Urinary bladder (tissue), 3 donors: ENCODE measurements at regions not wholly inside any gene's neighbourhood (a gene's known extent, or its start where the extent isn't known, plus 50 kb on each side); places are given as distances from the start of the nearest gene placed in this dataset.
"Not testable (repeated sequence)": the region's sequence is repeated elsewhere in the genome, so short reads cannot be mapped to it uniquely, and the experiment has no call there.

Experiments used
- DNase-seq: peaks from one replicate; pipeline ENCODE4 v3.0.0-alpha.2; 2015; ENCODE audit errors: extremely low spot score
- H3K27ac ChIP-seq: one replicate; pipeline ENCODE4 v1.5.1; 2013; ENCODE audit warnings: low read depth, mild to moderate bottlenecking, moderate library complexity
- H3K36me3 ChIP-seq: one replicate; pipeline ENCODE4 v1.6.1; 2013; ENCODE audit warnings: mild to moderate bottlenecking, moderate library complexity; ENCODE audit not compliant: insufficient read depth
- H3K4me1 ChIP-seq: one replicate; pipeline ENCODE4 v1.6.1; 2013; ENCODE audit warnings: mild to moderate bottlenecking, moderate library complexity; ENCODE audit not compliant: insufficient read depth
- H3K4me3 ChIP-seq: one replicate; pipeline ENCODE4 v1.5.1; 2013; ENCODE audit warnings: low read depth, low read length
- WGBS: extraction: QIAGEN DNeasy Blood & Tissue Kit; methylation state at CpG from one replicate; pipeline ENCODE4 v1.1.7; 2013; 5-methylcytosine and 5-hydroxymethylcytosine counted together
- donor health status: healthy with polysubstance abuse.
- donor health status: healthy.

DNA sequence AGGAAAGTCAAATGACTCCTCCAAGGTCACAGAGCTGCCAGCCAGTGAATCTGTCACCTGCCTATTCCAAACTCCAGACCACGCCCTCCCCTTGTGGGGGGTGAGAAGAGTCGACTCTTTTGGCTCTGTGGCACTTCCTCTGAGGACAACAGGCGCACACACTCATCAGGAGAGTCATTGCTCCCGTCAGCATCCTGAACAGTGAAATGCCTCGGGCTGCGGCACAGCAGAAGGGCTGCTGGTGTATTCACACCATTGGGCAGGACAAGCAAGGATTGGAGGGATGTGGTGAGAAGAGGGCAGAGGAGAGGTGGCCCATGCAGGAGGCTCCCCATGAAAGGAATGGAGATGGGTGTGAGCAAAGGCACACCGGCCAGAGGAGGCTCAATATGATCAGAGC lies 239.0 kb downstream of the TOMM20 start:
- DNase-seq = no peak
- Histone ChIP-seq H3K36me3 (no peaks in the 10 kb centered on the region), H3K4me3 (no peak overlapping the region), H3K27ac (no peak overlapping the region), H3K4me1 (peaks cover 3% of the 10 kb centered on the region)
- WGBS = 87% methylated on average over 7 of the region's 7 CpGs

DNA sequence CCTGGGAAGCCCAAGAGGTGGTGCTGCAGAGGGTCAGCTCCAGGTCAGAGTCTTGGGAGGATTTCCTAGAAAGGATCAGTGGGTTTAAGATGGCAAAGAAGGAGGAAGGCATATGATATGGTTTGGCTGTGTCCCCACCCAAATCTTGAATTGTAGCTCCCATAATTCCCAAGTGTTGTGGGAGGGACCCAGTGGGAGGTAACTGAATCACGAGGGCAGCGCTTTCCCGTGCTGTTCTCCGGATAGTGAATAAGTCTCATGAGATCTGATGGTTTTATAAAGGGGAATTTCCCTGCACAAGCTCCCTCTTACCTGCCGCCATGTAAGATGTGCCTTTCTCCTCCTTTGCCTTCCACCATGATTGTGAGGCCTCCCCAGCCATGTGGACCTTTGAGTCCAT lies 240.4 kb downstream of the TOMM20 start:
- H3K27ac ChIP-seq, H3K36me3 ChIP-seq, DNase-seq, H3K4me3 ChIP-seq, H3K4me1 ChIP-seq: not testable (repeated sequence)
- WGBS = 97% methylated on average over 5 of the region's 5 CpGs

DNA sequence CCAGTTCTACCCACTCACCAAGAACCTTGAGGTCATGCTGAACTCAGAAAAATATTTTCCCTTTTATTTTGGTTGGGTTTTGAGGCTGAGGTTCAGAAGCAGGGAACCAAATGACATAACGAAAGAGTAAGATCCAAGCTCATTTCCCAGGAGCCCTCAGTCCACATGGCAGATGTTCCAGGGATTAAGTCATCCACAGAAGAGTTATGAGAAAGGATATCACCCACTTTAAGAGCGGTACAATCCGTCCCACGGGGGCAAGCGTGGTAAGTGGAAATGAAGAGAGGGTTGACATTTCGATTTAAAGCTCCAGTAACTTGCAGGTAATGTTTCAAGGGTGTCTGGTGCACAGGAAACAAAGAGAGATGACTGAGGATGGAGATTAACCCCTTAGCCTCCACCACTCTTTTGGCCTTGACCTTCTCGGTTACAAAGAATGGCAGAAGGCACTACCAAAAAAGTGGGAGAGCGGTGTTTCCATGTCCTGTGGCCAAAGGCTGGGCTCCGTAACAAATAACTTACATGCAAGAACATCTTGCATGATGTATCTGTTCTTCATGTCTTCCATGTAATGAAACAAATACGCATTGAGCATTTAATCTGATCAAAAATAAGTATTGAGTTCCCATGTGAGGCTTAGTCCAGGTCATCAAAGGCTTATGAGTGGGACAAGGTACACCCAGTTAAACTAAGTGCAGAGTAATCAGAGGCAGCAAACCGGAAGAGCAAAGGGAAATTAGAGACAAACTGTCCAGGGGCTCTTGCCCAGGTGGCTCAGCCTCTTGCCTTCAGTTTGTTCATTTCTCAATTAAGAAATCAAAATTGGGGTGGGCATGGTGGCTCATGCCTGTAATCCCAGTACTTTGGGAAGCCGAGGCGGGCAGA lies 241.4 kb downstream of the TOMM20 start:
- Histone ChIP-seq H3K4me1 (peaks cover 3% of the 10 kb centered on the region), H3K27ac (no peak overlapping the region), H3K36me3 (no peaks in the 10 kb centered on the region), H3K4me3 (no peak overlapping the region)
- DNase-seq = no peak
- 64% methylated on average over 13 of the region's 13 CpGs for WGBS

DNA sequence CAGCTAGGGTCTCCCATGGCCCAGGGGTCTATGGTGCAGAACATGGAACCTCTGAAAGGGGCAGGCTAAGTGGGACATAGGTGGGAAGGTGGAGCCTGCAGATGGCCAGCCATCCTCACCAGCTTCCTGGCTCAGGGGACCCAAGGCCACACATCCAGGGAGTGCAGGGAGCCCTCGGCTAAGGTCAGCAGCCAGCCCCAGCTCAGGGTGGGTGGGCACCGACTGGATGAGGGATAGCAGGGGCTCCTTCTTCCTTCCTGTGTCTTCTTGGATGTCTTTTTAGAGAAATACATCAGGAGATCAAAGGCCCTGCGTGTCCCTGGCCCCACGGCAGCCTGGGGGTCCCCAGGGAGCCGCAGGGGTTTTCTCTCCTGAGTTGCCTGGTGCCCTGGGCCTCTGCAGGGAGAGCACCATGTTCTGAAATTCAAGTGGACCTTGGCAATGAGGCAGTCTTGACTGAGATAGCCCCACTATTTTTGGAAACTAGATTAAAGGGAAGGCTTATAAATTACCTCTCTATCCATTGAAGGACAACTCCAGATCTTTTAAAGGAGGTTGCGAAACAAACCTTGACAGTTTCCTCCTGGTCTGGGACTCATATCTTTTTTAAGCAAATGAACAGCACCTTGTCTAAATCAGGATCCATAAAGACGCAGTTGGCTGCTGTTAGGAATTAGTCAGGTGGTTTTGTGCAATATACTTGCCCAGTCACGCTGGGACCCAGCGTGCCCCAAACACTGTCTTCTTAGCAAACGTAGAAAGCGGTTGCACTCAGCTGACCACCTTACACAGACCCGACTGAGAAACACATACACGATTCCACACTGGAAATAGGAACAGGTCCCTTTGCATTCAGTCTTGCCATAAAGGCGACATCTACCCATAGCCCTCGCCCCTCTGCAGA lies 242.3 kb downstream of the TOMM20 start:
- Histone ChIP-seq H3K4me3 (no peak overlapping the region), H3K4me1 (peaks cover 3% of the 10 kb centered on the region), H3K27ac (peak overlapping the region; percentile 30), H3K36me3 (no peaks in the 10 kb centered on the region)
- WGBS = 63% methylated on average over 15 of the region's 15 CpGs
- no peak for DNase-seq

DNA sequence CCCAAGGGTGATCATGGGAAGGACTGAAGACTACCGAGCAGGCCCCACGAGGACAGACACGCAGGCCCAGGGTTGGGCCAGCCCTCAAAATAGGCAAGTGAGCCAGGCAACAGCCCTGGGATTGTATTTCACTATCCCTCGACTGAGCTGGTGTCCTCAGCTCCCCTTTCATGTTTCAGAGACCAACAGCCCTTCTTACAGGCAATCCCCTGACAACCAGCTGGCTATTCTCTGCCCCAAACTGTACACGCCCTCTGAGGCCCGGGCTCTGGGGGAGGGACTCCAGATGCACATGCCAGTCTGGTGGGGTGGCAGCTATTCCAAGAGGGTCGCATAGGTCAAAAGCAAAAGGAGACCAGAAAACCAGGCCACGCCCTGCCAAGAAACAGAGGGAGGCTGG lies 243.0 kb downstream of the TOMM20 start:
- no peaks in the 10 kb centered on the region for H3K36me3 ChIP-seq
- DNase-seq = no peak
- H3K27ac ChIP-seq = no peak overlapping the region
- 57% methylated on average over 8 of the region's 8 CpGs for WGBS
- H3K4me3 ChIP-seq = no peak overlapping the region
- H3K4me1 ChIP-seq = peaks cover 3% of the 10 kb centered on the region

- no peak for DNase-seq
- Histone ChIP-seq H3K4me3 (no peak overlapping the region), H3K27ac (no peak overlapping the region), H3K4me1 (peaks cover 3% of the 10 kb centered on the region), H3K36me3 (no peaks in the 10 kb centered on the region)
These were observed 243.9 kb downstream of the TOMM20 start for GRCh38 chr1:234884701-234885100.

- Histone ChIP-seq H3K36me3 (no peaks in the 10 kb centered on the region), H3K4me1 (peaks cover 3% of the 10 kb centered on the region), H3K27ac (no peak overlapping the region), H3K4me3 (no peak overlapping the region)
- 98% methylated on average over 6 of the region's 6 CpGs for WGBS
- DNase-seq = no peak
These were observed 244.6 kb downstream of the TOMM20 start for GRCh38 chr1:234884006-234884405.

GRCh38 chr1:234882898-234883297 lies 245.7 kb downstream of the TOMM20 start:
- H3K27ac ChIP-seq = no peak overlapping the region
- 98% methylated on average over 6 of the region's 6 CpGs for WGBS
- DNase-seq = no peak

DNA sequence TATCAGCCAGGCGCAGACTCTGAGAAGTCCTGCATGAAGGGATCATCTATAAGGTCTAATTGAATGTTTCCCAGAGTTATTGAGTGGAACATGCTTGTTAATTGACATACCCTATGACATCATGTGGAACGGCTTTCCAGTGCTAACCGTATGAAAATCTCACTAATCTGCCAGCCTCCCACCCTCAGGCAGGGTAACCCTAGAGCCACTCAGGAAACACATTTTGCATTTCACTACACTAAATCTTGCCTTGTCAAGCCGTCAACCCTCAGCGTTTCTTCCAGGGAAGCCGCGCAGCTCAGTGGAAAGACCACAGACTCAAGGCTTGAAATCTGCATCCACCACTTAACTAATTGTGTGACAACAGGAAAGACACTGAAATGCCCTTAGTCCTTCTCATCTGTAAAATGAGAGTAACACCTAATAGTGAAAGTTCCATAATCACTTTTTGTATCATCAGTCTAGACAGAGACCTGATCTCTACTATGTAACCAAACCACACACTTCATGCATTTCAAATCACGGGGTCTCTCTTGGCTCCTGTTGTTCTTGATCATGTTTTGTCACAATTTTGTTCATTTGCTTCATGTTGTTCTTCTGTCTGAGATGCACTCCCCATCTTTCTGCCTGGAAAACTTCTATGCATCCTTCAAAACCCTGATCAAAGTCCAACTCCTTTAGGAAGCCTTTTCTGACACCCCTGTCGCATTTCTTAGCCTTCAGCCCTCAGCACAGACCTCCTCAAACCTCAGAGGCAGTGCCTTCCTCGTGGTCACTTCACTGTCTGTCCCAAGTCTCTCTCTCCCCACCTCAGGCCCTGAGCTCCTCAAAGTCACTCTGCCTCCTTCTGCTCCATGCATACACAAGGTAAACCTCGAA lies 246.5 kb downstream of the TOMM20 start:
- Histone ChIP-seq H3K36me3 (no peaks in the 10 kb centered on the region), H3K27ac (no peak overlapping the region), H3K4me3 (no peak overlapping the region), H3K4me1 (peaks cover 3% of the 10 kb centered on the region)
- 78% methylated on average over 11 of the region's 11 CpGs for WGBS
- DNase-seq = no peak

More at GRCh38 chr1:234882898-234883297, 245.7 kb downstream of the TOMM20 start:
- no peak overlapping the region for H3K4me3 ChIP-seq
- H3K4me1 ChIP-seq = peaks cover 3% of the 10 kb centered on the region
- no peaks in the 10 kb centered on the region for H3K36me3 ChIP-seq

GRCh38 chr1:234879147-234880080 lies 249.2 kb downstream of the TOMM20 start:
- no peaks in the 10 kb centered on the region for H3K36me3 ChIP-seq
- H3K4me1 ChIP-seq = no peaks in the 10 kb centered on the region
- no peak overlapping the region for H3K4me3 ChIP-seq
- 80% methylated on average over 9 of the region's 9 CpGs for WGBS
- DNase-seq = no peak
- H3K27ac ChIP-seq = no peak overlapping the region

GRCh38 chr1:234878288-234878687 lies 250.3 kb downstream of the TOMM20 start:
- H3K36me3 ChIP-seq = no peaks in the 10 kb centered on the region
- H3K4me3 ChIP-seq = no peak overlapping the region
- no peak overlapping the region for H3K27ac ChIP-seq
- WGBS = 85% methylated on average over 12 of the region's 12 CpGs
- H3K4me1 ChIP-seq = no peaks in the 10 kb centered on the region
- DNase-seq = no peak

DNA sequence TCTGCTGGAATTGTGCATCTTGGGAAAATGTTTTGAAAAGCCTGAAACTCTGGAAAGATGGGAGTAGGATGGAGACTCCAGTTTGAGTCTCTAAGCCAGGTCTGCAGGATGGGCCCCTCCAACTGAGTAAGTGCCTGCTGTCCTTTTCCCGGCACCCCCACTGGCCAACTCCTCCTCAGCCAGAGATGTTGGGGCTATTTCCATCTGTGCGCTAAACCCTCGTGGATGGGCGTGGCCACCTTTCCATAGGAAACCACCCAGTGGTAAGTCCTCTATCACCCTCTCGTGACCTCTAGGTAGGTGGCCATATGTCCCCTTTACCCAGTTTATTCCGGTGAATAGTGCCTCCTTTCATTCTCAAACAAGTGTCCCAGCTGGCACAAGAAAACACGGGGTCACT lies 250.9 kb downstream of the TOMM20 start:
- DNase-seq = no peak
- Histone ChIP-seq H3K36me3 (no peaks in the 10 kb centered on the region), H3K4me1 (no peaks in the 10 kb centered on the region), H3K27ac (no peak overlapping the region), H3K4me3 (no peak overlapping the region)
- WGBS = 96% methylated on average over 7 of the region's 7 CpGs
